ENCODE measurements at regions not wholly inside any gene's neighbourhood (a gene's known extent, or its start where the extent isn't known, plus 50 kb on each side); places are given as distances from the start of the nearest gene placed in this dataset.

DNA sequence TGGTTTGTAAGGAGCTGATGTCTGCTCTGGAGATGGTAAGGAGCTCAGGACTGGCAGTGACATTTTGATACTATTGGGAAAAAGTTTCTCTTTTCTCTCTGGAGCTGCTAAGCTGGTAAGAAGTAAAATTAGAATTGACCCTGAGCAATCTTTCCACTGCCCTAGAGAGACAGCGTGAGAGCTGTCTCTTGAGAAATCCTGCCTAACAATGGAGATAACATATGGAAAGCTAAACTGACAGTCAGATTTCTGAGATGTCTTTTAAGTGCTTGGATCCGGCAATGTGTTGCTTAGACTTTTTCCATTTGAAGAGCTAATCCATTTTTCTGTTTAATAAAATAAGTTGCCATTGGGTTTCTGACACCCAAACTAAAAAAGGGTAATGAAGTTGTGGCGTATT lies 302.4 kb downstream of the KCNS3 start:
- POLR2A ChIA-PET, result no interaction called here
- no peak for DNase-seq (ENCODE audit: extremely low spot score)
- CTCF ChIA-PET, result interaction anchor here (0.7 kb wide), 1 partner anchor 658 kb away, joined by 3 read pairs; no protein-coding TSS in a partner anchor
- TF ChIP-seq HDGF (IDR thresholded peaks at IDR 0.05; ENCODE audit: borderline replicate concordance) (no peak), LEF1 (IDR thresholded peaks at IDR 0.05; ENCODE audit: borderline replicate concordance) (no peak), FOXK2 (IDR thresholded peaks at IDR 0.05) (no peak), BHLHE40 (IDR thresholded peaks at IDR 0.05; ENCODE audit: borderline replicate concordance) (no peak), NFRKB (IDR thresholded peaks at IDR 0.05) (no peak), ZNF384 (IDR thresholded peaks at IDR 0.05) (no peak), ELF4 (IDR thresholded peaks at IDR 0.05) (no peak), FOXA1 (IDR thresholded peaks at IDR 0.05) (no peak), L3MBTL2 (conservative IDR thresholded peaks at IDR 0.05) (no peak), CTBP1 (IDR thresholded peaks at IDR 0.05; ENCODE audit: borderline replicate concordance) (no peak), SP1 (IDR thresholded peaks at IDR 0.05) (no peak), SUZ12 (IDR thresholded peaks at IDR 0.05) (no peak), FOXM1 (IDR thresholded peaks at IDR 0.05; ENCODE audit: borderline replicate concordance) (no peak), ARNT (IDR thresholded peaks at IDR 0.05) (no peak), TARDBP (IDR thresholded peaks at IDR 0.05) (no peak)
- TF ChIP-seq, protein P1, sequence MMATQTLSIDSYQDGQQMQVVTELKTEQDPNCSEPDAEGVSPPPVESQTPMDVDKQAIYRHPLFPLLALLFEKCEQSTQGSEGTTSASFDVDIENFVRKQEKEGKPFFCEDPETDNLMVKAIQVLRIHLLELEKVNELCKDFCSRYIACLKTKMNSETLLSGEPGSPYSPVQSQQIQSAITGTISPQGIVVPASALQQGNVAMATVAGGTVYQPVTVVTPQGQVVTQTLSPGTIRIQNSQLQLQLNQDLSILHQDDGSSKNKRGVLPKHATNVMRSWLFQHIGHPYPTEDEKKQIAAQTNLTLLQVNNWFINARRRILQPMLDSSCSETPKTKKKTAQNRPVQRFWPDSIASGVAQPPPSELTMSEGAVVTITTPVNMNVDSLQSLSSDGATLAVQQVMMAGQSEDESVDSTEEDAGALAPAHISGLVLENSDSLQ (IDR thresholded peaks at IDR 0.05), result no peak

DNA sequence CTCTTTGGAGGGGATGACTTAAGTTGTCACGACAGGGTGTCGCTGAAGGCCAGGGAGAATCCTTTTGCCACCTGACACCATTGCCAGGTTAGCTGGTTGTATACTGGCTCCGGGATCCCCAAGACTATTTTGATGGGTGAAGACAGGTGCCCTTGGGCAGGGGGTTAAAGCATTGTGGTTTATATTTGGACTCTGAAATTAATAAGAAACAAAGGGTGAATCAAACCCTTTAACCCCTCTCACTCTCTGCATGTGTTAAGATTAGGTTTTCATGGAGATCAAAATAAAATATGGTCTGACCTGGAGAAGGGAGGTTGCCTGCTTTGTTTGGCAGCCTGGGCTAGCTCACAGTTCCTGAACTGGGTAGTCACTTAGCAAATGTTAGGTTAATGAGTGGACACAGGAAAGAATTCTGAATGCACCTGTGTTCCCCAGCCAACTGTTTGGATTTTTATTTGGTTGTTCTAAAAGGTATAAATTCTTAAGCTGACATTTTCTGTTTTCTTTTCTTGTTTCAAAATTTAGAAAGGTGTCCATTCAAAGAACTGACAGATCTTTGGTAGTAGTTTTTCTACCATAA lies 301.7 kb downstream of the KCNS3 start:
- CTCF ChIA-PET, result no interaction called here
- TF ChIP-seq TARDBP (IDR thresholded peaks at IDR 0.05), result no peak
- TF ChIP-seq SUZ12 (IDR thresholded peaks at IDR 0.05), result no peak
- TF ChIP-seq ARNT (IDR thresholded peaks at IDR 0.05), result no peak
- no peak for TF ChIP-seq FOXK2 (IDR thresholded peaks at IDR 0.05)
- TF ChIP-seq LEF1 (IDR thresholded peaks at IDR 0.05; ENCODE audit: borderline replicate concordance), result no peak
- no peak for TF ChIP-seq NFRKB (IDR thresholded peaks at IDR 0.05)
- TF ChIP-seq BHLHE40 (IDR thresholded peaks at IDR 0.05; ENCODE audit: borderline replicate concordance), result no peak
- TF ChIP-seq HDGF (IDR thresholded peaks at IDR 0.05; ENCODE audit: borderline replicate concordance), result no peak
- TF ChIP-seq FOXA1 (IDR thresholded peaks at IDR 0.05), result no peak
- TF ChIP-seq ZNF384 (IDR thresholded peaks at IDR 0.05), result no peak
- no peak for TF ChIP-seq ELF4 (IDR thresholded peaks at IDR 0.05)
- no peak for TF ChIP-seq SP1 (IDR thresholded peaks at IDR 0.05)
- TF ChIP-seq, protein P1 (IDR thresholded peaks at IDR 0.05), result no peak
- TF ChIP-seq L3MBTL2 (conservative IDR thresholded peaks at IDR 0.05), result no peak
- no peak for TF ChIP-seq FOXM1 (IDR thresholded peaks at IDR 0.05; ENCODE audit: borderline replicate concordance)
- no peak for TF ChIP-seq CTBP1 (IDR thresholded peaks at IDR 0.05; ENCODE audit: borderline replicate concordance)
- no peak for DNase-seq (ENCODE audit: extremely low spot score)
- POLR2A ChIA-PET, result no interaction called here

DNA sequence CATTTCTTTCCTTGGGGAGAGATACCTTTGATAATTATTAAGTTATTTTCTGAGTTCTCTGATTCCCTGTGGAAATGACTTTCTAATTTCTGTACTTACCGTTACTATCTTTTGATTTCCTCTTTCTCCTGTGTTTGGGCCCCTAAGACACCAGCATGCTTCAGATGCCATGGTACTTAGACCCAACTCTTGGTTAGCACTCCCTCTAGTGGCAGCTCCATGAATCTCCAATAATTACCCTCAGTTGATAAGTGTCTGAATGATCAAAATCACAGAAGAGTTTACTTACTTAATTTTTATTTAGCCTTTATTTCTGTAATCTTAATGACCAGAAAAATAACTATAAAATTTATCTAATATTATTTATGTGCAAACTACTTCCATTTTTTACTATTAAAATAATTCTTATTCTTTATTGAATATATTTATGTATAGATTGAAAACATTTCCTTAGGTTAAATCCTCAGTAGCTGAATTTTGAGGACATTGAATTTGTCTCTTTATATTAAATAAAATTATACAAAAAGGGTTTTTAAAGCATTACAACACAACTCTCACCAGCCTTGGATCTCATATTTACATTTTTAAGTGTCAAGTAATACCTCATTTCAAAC lies 300.4 kb downstream of the KCNS3 start:
- DNase-seq (ENCODE audit: extremely low spot score), result peak; percentile 50
- ChIA-PET POLR2A (no interaction called here), CTCF (interaction anchor here (0.6 to 1.1 kb wide), 2 partner anchors 11 to 121 kb away, joined by 3 read pairs; no protein-coding TSS in a partner anchor)
- TF ChIP-seq ELF4 (IDR thresholded peaks at IDR 0.05) (no peak), NFRKB (IDR thresholded peaks at IDR 0.05) (no peak), LEF1 (IDR thresholded peaks at IDR 0.05; ENCODE audit: borderline replicate concordance) (no peak), L3MBTL2 (conservative IDR thresholded peaks at IDR 0.05) (no peak), CTBP1 (IDR thresholded peaks at IDR 0.05; ENCODE audit: borderline replicate concordance) (no peak), FOXM1 (IDR thresholded peaks at IDR 0.05; ENCODE audit: borderline replicate concordance) (no peak), ARNT (IDR thresholded peaks at IDR 0.05) (no peak), FOXK2 (IDR thresholded peaks at IDR 0.05) (no peak), ZNF384 (IDR thresholded peaks at IDR 0.05) (no peak), HDGF (IDR thresholded peaks at IDR 0.05; ENCODE audit: borderline replicate concordance) (no peak), SP1 (IDR thresholded peaks at IDR 0.05) (no peak)
- TF ChIP-seq, protein P1 (IDR thresholded peaks at IDR 0.05), result no peak

DNA sequence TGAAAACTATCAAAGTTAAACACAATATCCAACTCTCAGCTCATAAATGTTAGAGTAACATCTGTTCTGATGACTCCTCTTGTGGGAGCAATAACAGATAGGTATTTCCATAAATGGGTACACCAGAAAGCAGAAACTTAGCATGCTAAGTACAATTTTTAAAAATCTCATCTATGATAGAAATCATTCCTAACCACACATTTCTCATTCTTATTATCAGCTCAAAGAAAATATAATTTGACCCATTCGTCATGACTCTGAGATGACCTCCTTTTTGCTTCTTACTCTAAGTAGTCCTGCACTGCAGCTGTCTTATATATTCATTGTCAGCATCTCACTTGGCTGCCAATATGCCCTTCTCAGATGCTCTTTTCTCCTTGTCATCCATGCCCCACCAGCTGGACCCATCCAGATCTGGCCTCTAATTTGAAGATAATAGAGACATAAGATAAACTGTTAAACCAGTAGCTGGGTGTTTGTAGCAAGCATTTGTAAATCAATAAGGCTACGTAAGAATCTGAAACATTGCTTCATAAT lies 298.3 kb downstream of the KCNS3 start:
- TF ChIP-seq L3MBTL2 (conservative IDR thresholded peaks at IDR 0.05), result no peak
- TF ChIP-seq BHLHE40 (IDR thresholded peaks at IDR 0.05; ENCODE audit: borderline replicate concordance), result no peak
- TF ChIP-seq ELF4 (IDR thresholded peaks at IDR 0.05), result no peak
- no peak for TF ChIP-seq SP1 (IDR thresholded peaks at IDR 0.05)
- TF ChIP-seq ARNT (IDR thresholded peaks at IDR 0.05), result no peak
- TF ChIP-seq, protein P1 (IDR thresholded peaks at IDR 0.05), result no peak
- no peak for TF ChIP-seq NFRKB (IDR thresholded peaks at IDR 0.05)
- TF ChIP-seq FOXA1 (IDR thresholded peaks at IDR 0.05), result no peak
- ChIA-PET CTCF (no interaction called here), POLR2A (no interaction called here)
- DNase-seq (ENCODE audit: extremely low spot score), result no peak

DNA sequence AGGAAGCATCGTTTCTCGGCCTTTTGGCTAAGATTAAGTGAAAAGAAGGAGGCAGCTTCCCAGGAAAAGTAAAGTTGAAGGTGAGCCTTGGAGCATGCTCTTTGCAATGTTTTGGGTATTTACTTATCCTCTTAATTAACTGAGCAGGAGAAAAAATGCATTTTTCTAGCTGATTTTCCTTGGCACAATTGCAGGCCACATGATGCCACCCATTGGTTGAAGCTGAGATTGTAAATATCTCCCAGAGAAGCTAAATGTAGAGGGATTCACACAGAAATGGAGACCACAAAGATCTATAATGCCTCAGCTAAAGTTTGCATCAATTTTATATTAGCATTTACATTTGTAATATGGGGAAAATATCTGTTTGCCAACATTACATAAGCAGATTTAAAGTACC lies 294.1 kb downstream of the KCNS3 start:
- CTCF ChIA-PET, result no interaction called here
- POLR2A ChIA-PET, result no interaction called here
- DNase-seq (ENCODE audit: extremely low spot score), result no peak
- TF ChIP-seq LEF1 (IDR thresholded peaks at IDR 0.05; ENCODE audit: borderline replicate concordance), result no peak
- no peak for TF ChIP-seq ELF4 (IDR thresholded peaks at IDR 0.05)
- TF ChIP-seq NFRKB (IDR thresholded peaks at IDR 0.05), result no peak
